HEK293T (cell line): ENCODE measurements at regions not wholly inside any gene's neighbourhood (a gene's known extent, or its start where the extent isn't known, plus 50 kb on each side); places are given as distances from the start of the nearest gene placed in this dataset.

ENCODE experiments used
- CTCF ChIA-PET: fragments of 350-600 bp; formaldehyde crosslinking; extraction: SDS; loops from one replicate; lab custom pipeline; 2021; ENCODE audit warnings: antibody characterized with exemption, inconsistent platforms; lab: Yijun Ruan, JAX
- POLR2A ChIA-PET: fragments of 350-600 bp; formaldehyde crosslinking; extraction: SDS; loops from one replicate; lab custom pipeline; 2020; ENCODE audit warnings: antibody characterized with exemption, inconsistent platforms; lab: Yijun Ruan, JAX
- DNase-seq: peaks from one replicate; pipeline ENCODE4 v3.0.0; 2012; ENCODE audit warnings: mixed read lengths; ENCODE audit errors: extremely low spot score
- ARNT ChIP-seq: fragments of 450-650 bp; IDR thresholded peaks from 2 replicates; pipeline ENCODE4 v1.6.1; 2017; ENCODE audit warnings: mild to moderate bottlenecking
- BHLHE40 ChIP-seq: fragments of 450-650 bp; IDR thresholded peaks from 2 replicates; pipeline ENCODE4 v1.6.1; 2016; ENCODE audit warnings: mild to moderate bottlenecking, moderate library complexity, borderline replicate concordance
- CTBP1 ChIP-seq: fragments of 450-650 bp; IDR thresholded peaks from 2 replicates; pipeline ENCODE4 v1.6.1; 2016; ENCODE audit warnings: borderline replicate concordance
- ELF4 ChIP-seq: fragments of 450-650 bp; IDR thresholded peaks from 2 replicates; pipeline ENCODE4 v1.6.1; 2017; ENCODE audit warnings: antibody characterized with exemption
- FOXA1 ChIP-seq: fragments of 450-650 bp; IDR thresholded peaks from 2 replicates; pipeline ENCODE4 v1.6.1; 2016; ENCODE audit warnings: mild to moderate bottlenecking
- FOXK2 ChIP-seq: fragments of 450-650 bp; IDR thresholded peaks from 2 replicates; pipeline ENCODE4 v1.6.1; 2016; ENCODE audit warnings: mild to moderate bottlenecking
- FOXM1 ChIP-seq: fragments of 450-650 bp; IDR thresholded peaks from 2 replicates; pipeline ENCODE4 v1.6.1; 2017; ENCODE audit warnings: mild to moderate bottlenecking, borderline replicate concordance
- HDGF ChIP-seq: fragments of 450-650 bp; IDR thresholded peaks from 2 replicates; pipeline ENCODE4 v1.6.1; 2017; ENCODE audit warnings: antibody characterized with exemption, borderline replicate concordance
- L3MBTL2 ChIP-seq: fragments of 450-650 bp; conservative IDR thresholded peaks from 2 replicates; pipeline ENCODE4 v1.6.1; 2016; ENCODE audit warnings: mild to moderate bottlenecking
- LEF1 ChIP-seq: fragments of 450-650 bp; IDR thresholded peaks from 2 replicates; pipeline ENCODE4 v1.6.1; 2017; ENCODE audit warnings: mild to moderate bottlenecking, borderline replicate concordance
- NFRKB ChIP-seq: fragments of 450-650 bp; IDR thresholded peaks from 2 replicates; pipeline ENCODE4 v1.6.1; 2016; ENCODE audit warnings: mild to moderate bottlenecking, moderate library complexity
- PKNOX1 ChIP-seq: fragments of 450-650 bp; IDR thresholded peaks from 2 replicates; pipeline ENCODE4 v1.6.1; 2016
- SP1 ChIP-seq: fragments of 450-650 bp; IDR thresholded peaks from 2 replicates; pipeline ENCODE4 v1.6.1; 2017
- SUZ12 ChIP-seq: fragments of 450-650 bp; IDR thresholded peaks from 2 replicates; pipeline ENCODE4 v1.6.1; 2016; ENCODE audit warnings: mild to moderate bottlenecking
- TARDBP ChIP-seq: fragments of 450-650 bp; IDR thresholded peaks from 2 replicates; pipeline ENCODE4 v1.6.1; 2016
- ZNF384 ChIP-seq: fragments of 450-650 bp; IDR thresholded peaks from 2 replicates; pipeline ENCODE4 v1.6.1; 2016

GRCh38 chr17:14738652-14738988 lies 437.7 kb downstream of the HS3ST3B1 start:
- POLR2A ChIA-PET: no interaction called here
- DNase-seq: no peak
- TF ChIP-seq PKNOX1 (no peak), SUZ12 (no peak), ARNT (no peak), HDGF (no peak), ZNF384 (no peak), LEF1 (no peak), TARDBP (no peak), FOXK2 (no peak), L3MBTL2 (no peak), FOXM1 (no peak), NFRKB (no peak), SP1 (no peak), CTBP1 (no peak), ELF4 (no peak), BHLHE40 (no peak), FOXA1 (no peak)
- CTCF ChIA-PET: no interaction called here

GRCh38 chr17:14737984-14738651 lies 437.2 kb downstream of the HS3ST3B1 start:
- CTCF ChIA-PET: interaction anchor here (0.7 kb wide), 1 partner anchor 97 kb away, joined by 4 read pairs; no protein-coding TSS in a partner anchor
- DNase-seq: peak; percentile 23
- no peak for TF ChIP-seq FOXM1
- TF ChIP-seq L3MBTL2: no peak
- no peak for TF ChIP-seq FOXK2
- TF ChIP-seq ARNT: no peak
- TF ChIP-seq CTBP1: no peak
- TF ChIP-seq HDGF: no peak
- TF ChIP-seq ZNF384: no peak
- TF ChIP-seq SUZ12: no peak
- TF ChIP-seq PKNOX1: no peak
- no peak for TF ChIP-seq SP1
- no peak for TF ChIP-seq NFRKB
- no peak for TF ChIP-seq FOXA1
- TF ChIP-seq LEF1: no peak
- POLR2A ChIA-PET: no interaction called here

- CTCF ChIA-PET: interaction anchor here (0.6 kb wide), 1 partner anchor 15 kb away, joined by 3 read pairs; no protein-coding TSS in a partner anchor
- POLR2A ChIA-PET: no interaction called here
- no peak for TF ChIP-seq FOXA1
- no peak for TF ChIP-seq FOXK2
- no peak for TF ChIP-seq ELF4
- TF ChIP-seq SUZ12: no peak
- no peak for TF ChIP-seq FOXM1
- no peak for TF ChIP-seq PKNOX1
- no peak for TF ChIP-seq CTBP1
- TF ChIP-seq TARDBP: no peak
- TF ChIP-seq ARNT: no peak
- TF ChIP-seq NFRKB: no peak
- TF ChIP-seq BHLHE40: no peak
- TF ChIP-seq ZNF384: no peak
- TF ChIP-seq LEF1: no peak
- TF ChIP-seq HDGF: no peak
- no peak for TF ChIP-seq L3MBTL2
- no peak for TF ChIP-seq SP1
- no peak for DNase-seq
These were observed 435.8 kb downstream of the HS3ST3B1 start for GRCh38 chr17:14736631-14737030.

GRCh38 chr17:14733376-14733775 lies 432.5 kb downstream of the HS3ST3B1 start:
- CTCF ChIA-PET: no interaction called here
- no peak for TF ChIP-seq FOXA1
- no peak for TF ChIP-seq FOXK2
- TF ChIP-seq L3MBTL2: no peak
- TF ChIP-seq SUZ12: no peak
- no peak for TF ChIP-seq SP1
- no peak for TF ChIP-seq ARNT
- TF ChIP-seq FOXM1: no peak
- POLR2A ChIA-PET: no interaction called here
- DNase-seq: no peak

GRCh38 chr17:14732211-14732610 lies 431.3 kb downstream of the HS3ST3B1 start:
- DNase-seq: no peak
- CTCF ChIA-PET: no interaction called here
- TF ChIP-seq ELF4 (no peak), PKNOX1 (no peak), FOXK2 (no peak), SUZ12 (no peak), FOXA1 (no peak), ARNT (no peak), LEF1 (no peak), L3MBTL2 (no peak), NFRKB (no peak), FOXM1 (no peak), BHLHE40 (no peak), HDGF (no peak)
- POLR2A ChIA-PET: no interaction called here

- no peak for DNase-seq
- TF ChIP-seq TARDBP: no peak
- TF ChIP-seq HDGF: no peak
- no peak for TF ChIP-seq FOXK2
- no peak for TF ChIP-seq FOXM1
- TF ChIP-seq PKNOX1: no peak
- TF ChIP-seq CTBP1: no peak
- TF ChIP-seq BHLHE40: no peak
- no peak for TF ChIP-seq SUZ12
- no peak for TF ChIP-seq ZNF384
- no peak for TF ChIP-seq L3MBTL2
- TF ChIP-seq ELF4: no peak
- TF ChIP-seq NFRKB: no peak
- TF ChIP-seq FOXA1: no peak
- TF ChIP-seq LEF1: no peak
- ChIA-PET POLR2A (no interaction called here), CTCF (no interaction called here)
These were observed 430.7 kb downstream of the HS3ST3B1 start for GRCh38 chr17:14731591-14731990.
